Esophagus squamous epithelium (tissue), 5 donors: ENCODE measurements at regions not wholly inside any gene's neighbourhood (a gene's known extent, or its start where the extent isn't known, plus 50 kb on each side); places are given as distances from the start of the nearest gene placed in this dataset.
A peak's percentile ranks its signal among the peaks of the same experiment; 100 is the strongest.

Experiments
- DNase-seq: peaks from one replicate; lab custom pipeline; 2025; lab: John Stamatoyannopoulos, UW
- H3K27ac ChIP-seq, 4 donors: fragments of 200-600 bp; sonication (generic); one replicate each; pipeline ENCODE4 v1.5.1; 2016 to 2019; ENCODE audit warnings: mild to moderate bottlenecking in 1 of 4
- H3K27me3 ChIP-seq, 4 donors: fragments of 200-600 bp; sonication (generic); 1 replicate in 3 of 4; 2 replicates in 1 of 4; pipeline versions ENCODE4 v1.5.1 to v1.6.0; 2017 to 2021; ENCODE audit warnings: antibody characterized with exemption in 1 of 4
- H3K36me3 ChIP-seq, 3 donors: fragments of 200-600 bp; sonication (generic); one replicate each; pipeline ENCODE4 v1.5.1; 2016 to 2019
- H3K4me1 ChIP-seq, 3 donors: fragments of 200-600 bp; sonication (generic); one replicate each; pipeline ENCODE4 v1.5.1; 2017 to 2019
- H3K4me3 ChIP-seq, 4 donors: fragments of 200-600 bp; sonication (generic); 1 replicate in 3 of 4; 2 replicates in 1 of 4; pipeline ENCODE4 v1.5.1; 2016 to 2019; ENCODE audit warnings: mild to moderate bottlenecking in 2 of 4, moderate library complexity in 1 of 4
- H3K9me3 ChIP-seq, 3 donors: fragments of 200-600 bp; sonication (generic); one replicate each; pipeline ENCODE4 v1.5.1; 2016 to 2019
- CTCF ChIP-seq, 6 experiments: fragments of 450-650 bp in 4 of 6; fragments of 200-600 bp in 2 of 6; sonication (generic) in 2 of 6; IDR thresholded peaks; one replicate each; pipeline ENCODE4 v1.5.1; 2016 to 2019; ENCODE audit warnings: antibody characterized with exemption in 6 of 6, mild to moderate bottlenecking in 4 of 6, moderate library complexity in 4 of 6
- POLR2A ChIP-seq, 4 donors: fragments of 450-650 bp; IDR thresholded peaks; one replicate each; pipeline ENCODE4 v1.6.1; 2017; ENCODE audit warnings: antibody characterized with exemption in 4 of 4, mild to moderate bottlenecking in 4 of 4, moderate library complexity in 3 of 4
- WGBS, 2 donors: methylation state at CpG; one replicate each; pipeline ENCODE4 v1.1.5; 2018; 5-methylcytosine and 5-hydroxymethylcytosine counted together
- intact Hi-C: fragments of 100-400 bp; cut with DNase I; formaldehyde crosslinking; loops from one replicate; pipeline ENCODE4 v1.15.0; 2022
- donor health status: DM: yes; HTN: yes; CAD: no.

- intact Hi-C loops: no loop called here
- Histone ChIP-seq H3K4me1 (no peaks in the 10 kb centered on the region), H3K27ac (no peak overlapping the region), H3K4me3 (no peak overlapping the region), H3K9me3 (no peaks in the 10 kb centered on the region), H3K27me3 (no peaks in the 10 kb centered on the region), H3K36me3 (no peaks in the 10 kb centered on the region)
- TF ChIP-seq POLR2A (IDR thresholded peaks at IDR 0.05) (no peak), CTCF (IDR thresholded peaks at IDR 0.05) (no peak)
- WGBS, 2 donors: 88 to 95% methylated on average over 1 of the region's 1 CpG
- DNase-seq: no peak
These were observed 628.0 kb downstream of the EPHA7 start for GRCh38 chr6:92791403-92791802.

- H3K4me1 ChIP-seq: no peaks in the 10 kb centered on the region
- WGBS, 2 donors: 58 to 66% methylated on average over 3 of the region's 3 CpGs
- H3K27ac ChIP-seq: no peak overlapping the region
- DNase-seq: no peak
- TF ChIP-seq POLR2A (IDR thresholded peaks at IDR 0.05) (no peak), CTCF (IDR thresholded peaks at IDR 0.05) (no peak)
- no peaks in the 10 kb centered on the region for H3K9me3 ChIP-seq
- no peaks in the 10 kb centered on the region for H3K27me3 ChIP-seq
- no peaks in the 10 kb centered on the region for H3K36me3 ChIP-seq
- H3K4me3 ChIP-seq: no peak overlapping the region
- intact Hi-C loops: no loop called here
These were observed 629.0 kb downstream of the EPHA7 start for GRCh38 chr6:92790381-92790780.

- Histone ChIP-seq H3K4me3 (no peak overlapping the region), H3K4me1 (no peaks in the 10 kb centered on the region), H3K27ac (no peak overlapping the region), H3K36me3 (no peaks in the 10 kb centered on the region), H3K27me3 (no peaks in the 10 kb centered on the region), H3K9me3 (no peaks in the 10 kb centered on the region)
- WGBS, 2 donors: 46 to 60% methylated on average over 1 of the region's 1 CpG
- no peak for DNase-seq
- TF ChIP-seq POLR2A (IDR thresholded peaks at IDR 0.05): no peak
- intact Hi-C loops: no loop called here
These were observed 635.1 kb downstream of the EPHA7 start for GRCh38 chr6:92784235-92784634.

GRCh38 chr6:92779746-92780145, 639.6 kb downstream of the EPHA7 start:
- Histone ChIP-seq H3K9me3 (no peaks in the 10 kb centered on the region), H3K4me1 (no peaks in the 10 kb centered on the region), H3K27ac (no peak overlapping the region), H3K4me3 (no peak overlapping the region), H3K27me3 (no peaks in the 10 kb centered on the region), H3K36me3 (no peaks in the 10 kb centered on the region)
- 0 to 15% methylated on average over 1 of the region's 1 CpG for WGBS, 2 donors
- no peak for TF ChIP-seq CTCF (IDR thresholded peaks at IDR 0.05)
- TF ChIP-seq POLR2A (IDR thresholded peaks at IDR 0.05): no peak
- intact Hi-C loops: no loop called here
- no peak for DNase-seq

- Histone ChIP-seq H3K27ac (no peak overlapping the region), H3K27me3 (no peaks in the 10 kb centered on the region), H3K36me3 (no peaks in the 10 kb centered on the region), H3K9me3 (no peaks in the 10 kb centered on the region), H3K4me1 (no peaks in the 10 kb centered on the region), H3K4me3 (no peak overlapping the region)
- intact Hi-C loops: no loop called here
- 9 to 17% methylated on average over 1 of the region's 1 CpG for WGBS, 2 donors
- TF ChIP-seq CTCF (IDR thresholded peaks at IDR 0.05): peak in 2 of 6 experiments; percentile 11 to 25
- no peak for TF ChIP-seq POLR2A (IDR thresholded peaks at IDR 0.05)
- no peak for DNase-seq
These were observed 642.1 kb downstream of the EPHA7 start for GRCh38 chr6:92777146-92777740.

GRCh38 chr6:92770540-92770939, 648.8 kb downstream of the EPHA7 start:
- Histone ChIP-seq H3K27ac (no peak overlapping the region), H3K4me3 (no peak overlapping the region), H3K4me1 (no peaks in the 10 kb centered on the region), H3K36me3 (no peaks in the 10 kb centered on the region), H3K9me3 (no peaks in the 10 kb centered on the region), H3K27me3 (no peaks in the 10 kb centered on the region)
- TF ChIP-seq POLR2A (IDR thresholded peaks at IDR 0.05) (no peak), CTCF (IDR thresholded peaks at IDR 0.05) (no peak)
- WGBS, 2 donors: 61 to 77% methylated on average over 5 of the region's 5 CpGs
- intact Hi-C loops: no loop called here
- no peak for DNase-seq
